HepG2 (cell line): ENCODE measurements at regions not wholly inside any gene's neighbourhood (a gene's known extent, or its start where the extent isn't known, plus 50 kb on each side); places are given as distances from the start of the nearest gene placed in this dataset.

ENCODE experiments used
- ATAC-seq: fragments of 200-7000 bp; cut with Tn5 transposase; 3 replicates; pipeline ENCODE4 v1.9.1; 2020; ENCODE audit warnings: mild to moderate bottlenecking, moderate library complexity
- BruUV-seq: library from RNA; stranded (reverse); fragments of 400-500 nt; replicated peaks from 2 replicates; lab custom pipeline; 2021; lab: Mats Ljungman, UMichigan
- CTCF ChIA-PET: fragments of 300-600 bp; formaldehyde crosslinking; extraction: SDS; loops from one replicate; lab custom pipeline; 2021; ENCODE audit warnings: low total read pairs, inconsistent platforms, low intra/inter-chr PET ratio; lab: Yijun Ruan, JAX
- POLR2A ChIA-PET: fragments of 350-600 bp; sonication (Branson Sonifier 250); formaldehyde crosslinking; loops from one replicate; lab custom pipeline; 2020; ENCODE audit warnings: antibody characterized with exemption, inconsistent platforms; lab: Yijun Ruan, JAX
- DNase-seq: peaks from one replicate; pipeline ENCODE4 v3.0.0-alpha.2; 2015; ENCODE audit warnings: low spot score
- FAIRE-seq: peaks from 3 replicates; lab custom pipeline; 2011; peaks lifted over from hg19 to GRCh38; lab: Jason Lieb, UNC
- H2AFZ ChIP-seq: one replicate; pipeline ENCODE4 v1.6.1; 2011; ENCODE audit warnings: low read length, inconsistent platforms
- H3K27ac ChIP-seq: fragments of 300-600 bp; 3 replicates; pipeline ENCODE4 v1.8.0; 2011; ENCODE audit warnings: mixed run types, mild to moderate bottlenecking, mixed read lengths, low read length, inconsistent platforms; ENCODE audit not compliant: insufficient read depth; ENCODE audit errors: extremely low read length
- H3K27me3 ChIP-seq, 2 experiments: fragments of 200-600 bp in 1 of 2; 2 replicates in 1 of 2; 3 replicates in 1 of 2; pipeline versions ENCODE4 v1.6.0 to v1.8.0; 2011; ENCODE audit warnings: low read length in 2 of 2, mild to moderate bottlenecking in 2 of 2, moderate library complexity in 2 of 2, inconsistent platforms in 1 of 2; ENCODE audit not compliant: insufficient read depth in 2 of 2, control insufficient read depth in 1 of 2
- H3K36me3 ChIP-seq, 2 experiments: fragments of 200-600 bp in 1 of 2; replicated peaks in 1 of 2; 2 replicates in 1 of 2; 3 replicates in 1 of 2; pipeline versions ENCODE4 v1.5.1 to v1.8.0; 2011; ENCODE audit warnings: low read length in 2 of 2, inconsistent platforms in 1 of 2; ENCODE audit not compliant: insufficient read depth in 2 of 2, control insufficient read depth in 1 of 2
- H3K4me1 ChIP-seq: 2 replicates; pipeline ENCODE4 v1.5.1; 2012; ENCODE audit warnings: low read length, inconsistent platforms; ENCODE audit not compliant: insufficient read depth
- H3K4me2 ChIP-seq: 2 replicates; pipeline ENCODE4 v1.6.0; 2011; ENCODE audit warnings: low read depth, low read length, inconsistent platforms
- H3K4me3 ChIP-seq, 3 experiments: fragments of 200-600 bp in 1 of 3; sonication (generic), shearing (Covaris generic) in 1 of 3; replicated peaks in 1 of 3; 2 replicates each; pipeline ENCODE4 v1.5.1; 2011 to 2016; ENCODE audit warnings: low read length in 3 of 3, inconsistent platforms in 2 of 3, low read depth in 2 of 3, mild to moderate bottlenecking in 2 of 3, control low read depth in 1 of 3, mixed read lengths in 1 of 3; ENCODE audit not compliant: insufficient read depth in 1 of 3
- H3K79me2 ChIP-seq: one replicate; pipeline ENCODE4 v1.6.1; 2011; ENCODE audit warnings: low read length, inconsistent platforms; ENCODE audit not compliant: insufficient read depth
- H3K9ac ChIP-seq: 2 replicates; pipeline ENCODE4 v1.6.0; 2011; ENCODE audit warnings: mild to moderate bottlenecking, low read depth, low read length, inconsistent platforms; ENCODE audit not compliant: insufficient read depth
- H3K9me3 ChIP-seq: 2 replicates; pipeline ENCODE4 v1.5.1; 2012; ENCODE audit warnings: mild to moderate bottlenecking, low read length
- H4K20me1 ChIP-seq: 2 replicates; pipeline ENCODE4 v1.6.0; 2011; ENCODE audit warnings: inconsistent platforms, mild to moderate bottlenecking, low read length, moderate library complexity; ENCODE audit not compliant: insufficient read depth
- ARID2 ChIP-seq: sonication (generic); formaldehyde crosslinking; IDR thresholded peaks from 2 replicates; pipeline ENCODE4 v1.8.1; 2022; ENCODE audit warnings: mild to moderate bottlenecking, missing genetic modification reagents, borderline replicate concordance
- ATF1 ChIP-seq: IDR thresholded peaks from 2 replicates; pipeline ENCODE4 v1.6.1; 2016; ENCODE audit warnings: mild to moderate bottlenecking, control low read depth
- CENPX ChIP-seq: sonication (generic); formaldehyde crosslinking; IDR thresholded peaks from 2 replicates; pipeline ENCODE4 v1.9.0; 2021; ENCODE audit warnings: mild to moderate bottlenecking, missing genetic modification reagents, moderate library complexity
- HDAC2 ChIP-seq: sonication (generic); formaldehyde crosslinking; IDR thresholded peaks from 2 replicates; pipeline ENCODE4 v1.4.0; 2020; ENCODE audit warnings: missing genetic modification reagents
- NFE2L2 ChIP-seq: fragments of 150-350 bp; IDR thresholded peaks from 2 replicates; pipeline ENCODE4 v1.6.1; 2014; ENCODE audit warnings: low read length
- NONO ChIP-seq, 2 experiments: fragments of 450-650 bp in 1 of 2; sonication (generic) in 1 of 2; formaldehyde crosslinking in 1 of 2; IDR thresholded peaks in 1 of 2; conservative IDR thresholded peaks in 1 of 2; 2 replicates each; pipeline versions ENCODE4 v1.6.1 to v1.8.0; 2017 to 2022; ENCODE audit warnings: mild to moderate bottlenecking in 1 of 2, missing genetic modification reagents in 1 of 2, moderate library complexity in 1 of 2
- NR0B2 ChIP-seq: sonication (generic); formaldehyde crosslinking; IDR thresholded peaks from 2 replicates; pipeline ENCODE4 v1.4.0; 2020; ENCODE audit warnings: mild to moderate bottlenecking, missing genetic modification reagents
- ONECUT2 ChIP-seq: sonication (generic); formaldehyde crosslinking; IDR thresholded peaks from 2 replicates; pipeline ENCODE4 v1.4.0; 2020; ENCODE audit warnings: missing genetic modification reagents
- PPARG ChIP-seq: conservative IDR thresholded peaks from 2 replicates; pipeline ENCODE4 v1.6.1; 2016; ENCODE audit warnings: missing biosample characterization, missing genetic modification reagents
- SNAI1 ChIP-seq: sonication (generic); formaldehyde crosslinking; IDR thresholded peaks from 2 replicates; pipeline ENCODE4 v1.5.0; 2020; ENCODE audit warnings: mild to moderate bottlenecking, missing genetic modification reagents, borderline replicate concordance
- SRY ChIP-seq: sonication (generic); formaldehyde crosslinking; IDR thresholded peaks from 2 replicates; pipeline ENCODE4 v1.8.0; 2022; ENCODE audit warnings: mild to moderate bottlenecking, missing genetic modification reagents
- ZNF10 ChIP-seq: sonication (generic); formaldehyde crosslinking; IDR thresholded peaks from 2 replicates; pipeline ENCODE4 v1.4.0; 2020; ENCODE audit warnings: mild to moderate bottlenecking, low read depth, missing genetic modification reagents, borderline replicate concordance
- ZNF101 ChIP-seq: sonication (generic); formaldehyde crosslinking; IDR thresholded peaks from 2 replicates; pipeline ENCODE4 v1.4.0; 2020; ENCODE audit warnings: mild to moderate bottlenecking, low read depth, missing genetic modification reagents, borderline replicate concordance
- ZNF33B ChIP-seq: sonication (generic); formaldehyde crosslinking; IDR thresholded peaks from 2 replicates; pipeline ENCODE4 v1.5.1; 2020; ENCODE audit warnings: mild to moderate bottlenecking, missing genetic modification reagents
- ZNF549 ChIP-seq: sonication (generic); formaldehyde crosslinking; IDR thresholded peaks from 2 replicates; pipeline ENCODE4 v1.5.0; 2020; ENCODE audit warnings: missing genetic modification reagents
- ZNF558 ChIP-seq: sonication (generic); formaldehyde crosslinking; IDR thresholded peaks from 2 replicates; pipeline ENCODE4 v1.9.0; 2022; ENCODE audit warnings: mild to moderate bottlenecking, missing genetic modification reagents, borderline replicate concordance
- ZNF672 ChIP-seq: sonication (generic); formaldehyde crosslinking; IDR thresholded peaks from 2 replicates; pipeline ENCODE4 v1.8.1; 2022; ENCODE audit warnings: missing genetic modification reagents
- ZNF879 ChIP-seq: sonication (generic); formaldehyde crosslinking; IDR thresholded peaks from 2 replicates; pipeline ENCODE4 v1.8.1; 2023; ENCODE audit warnings: missing genetic modification reagents
- ZSCAN22 ChIP-seq: sonication (generic); formaldehyde crosslinking; IDR thresholded peaks from 2 replicates; pipeline ENCODE4 v1.4.0; 2020; ENCODE audit warnings: mild to moderate bottlenecking, missing genetic modification reagents
- WGBS: methylation state at CpG from one replicate; pipeline ENCODE4 v1.1.6; 2017; ENCODE audit warnings: low lambda C conversion rate; 5-methylcytosine and 5-hydroxymethylcytosine counted together
- in situ Hi-C: cut with HindIII; loops from 2 replicates; pipeline ENCODE4 v1.10.0; 2017; ENCODE audit warnings: low pct_unique_long_range_greater_than_20kb; ENCODE audit not compliant: extremely low pct_ligation_motif_present
- intact Hi-C: fragments of 100-400 bp; cut with micrococcal nuclease; formaldehyde crosslinking; loops from one replicate; pipeline ENCODE4 v1.10.0; 2022; ENCODE audit not compliant: unreplicated experiment

GRCh38 chr18:39622431-39622830, 2056.8 kb upstream of the CELF4 start:
- intact Hi-C loops (no loop called here), in situ Hi-C loops (no loop called here)
- no peaks in the 10 kb centered on the region for H3K36me3 ChIP-seq
- no peak overlapping the region for H2AFZ ChIP-seq
- ATAC-seq, result no peak
- peaks cover 34% of the 10 kb centered on the region for H3K4me1 ChIP-seq
- WGBS, result 96% methylated on average over 1 of the region's 1 CpG
- H3K27ac ChIP-seq, result no peak overlapping the region
- CTCF ChIA-PET, result no interaction called here
- BruUV-seq, result no TSS peak
- H3K9me3 ChIP-seq, result no peaks in the 10 kb centered on the region
- H3K4me3 ChIP-seq, result no peak overlapping the region
- POLR2A ChIA-PET, result no interaction called here
- FAIRE-seq, result no peak
- H3K9ac ChIP-seq, result no peak overlapping the region
- DNase-seq, result no peak
- no peaks in the 10 kb centered on the region for H4K20me1 ChIP-seq
- H3K27me3 ChIP-seq, result no peaks in the 10 kb centered on the region
- no peaks in the 10 kb centered on the region for H3K79me2 ChIP-seq
- TF ChIP-seq HDAC2 (no peak), ZNF879 (CRISPR knock-in tag) (no peak), ARID2 (CRISPR knock-in tag) (no peak), SNAI1 (CRISPR knock-in tag) (no peak), ZNF558 (CRISPR knock-in tag) (no peak), ZNF672 (CRISPR knock-in tag) (no peak), NONO (IDR thresholded peaks at IDR 0.05) (no peak), NONO (CRISPR knock-in tag; conservative IDR thresholded peaks at IDR 0.05) (no peak), ONECUT2 (CRISPR knock-in tag) (no peak), ZSCAN22 (CRISPR knock-in tag) (no peak), ZNF10 (no peak), PPARG (CRISPR knock-in tag) (no peak), ZNF33B (CRISPR knock-in tag) (no peak), ATF1 (CRISPR knock-in tag) (no peak), ZNF101 (CRISPR knock-in tag) (no peak), ZNF549 (no peak), NR0B2 (no peak), SRY (CRISPR knock-in tag) (no peak), NFE2L2 (no peak), CENPX (no peak)
- H3K4me2 ChIP-seq, result no peak overlapping the region
